ENCODE measurements at regions not wholly inside any gene's neighbourhood (a gene's known extent, or its start where the extent isn't known, plus 50 kb on each side); places are given as distances from the start of the nearest gene placed in this dataset.

- Histone ChIP-seq H3K4me1 (ENCODE audit: low read length) (no peaks in the 10 kb centered on the region), H2AFZ (ENCODE audit: low read length) (no peak overlapping the region), H3F3A (ENCODE audit: insufficient read depth, low read length) (no peaks in the 10 kb centered on the region), H3K9ac (ENCODE audit: low read length) (no peak overlapping the region), H3K79me2 (ENCODE audit: low read length) (no peaks in the 10 kb centered on the region), H4K20me1 (ENCODE audit: insufficient read depth, low read length) (no peaks in the 10 kb centered on the region), H3K27me3 (replicated peaks; ENCODE audit: insufficient read depth, low read length) (no peaks in the 10 kb centered on the region), H3K9me3 (replicated peaks; ENCODE audit: insufficient read depth, low read length) (no peaks in the 10 kb centered on the region), H3K36me3 (replicated peaks; ENCODE audit: insufficient read depth, low read length) (no peaks in the 10 kb centered on the region), H3K9me2 (replicated peaks; ENCODE audit: insufficient read depth, low read length) (no peaks in the 10 kb centered on the region), H3K27ac (ENCODE audit: low read length) (no peak overlapping the region), H3K4me2 (ENCODE audit: low read depth, low read length) (no peak overlapping the region), H3K4me3 (ENCODE audit: low read length) (no peak overlapping the region)
- no peak for TF ChIP-seq EZH2phosphoT487 (IDR thresholded peaks at IDR 0.05; ENCODE audit: low read length)
- no peak for TF ChIP-seq EZH2 (optimal IDR thresholded peaks at IDR 0.05; ENCODE audit: low read depth, low read length)
- no peak for TF ChIP-seq CTCF (IDR thresholded peaks at IDR 0.05; ENCODE audit: low read length)
- no peak for DNase-seq
These were observed 697.5 kb upstream of the RAB6C start for GRCh38 chr2:129281791-129282530.

- Histone ChIP-seq H3K36me3 (replicated peaks; ENCODE audit: insufficient read depth, low read length) (no peaks in the 10 kb centered on the region), H3K9ac (ENCODE audit: low read length) (no peak overlapping the region), H3K9me2 (replicated peaks; ENCODE audit: insufficient read depth, low read length) (no peaks in the 10 kb centered on the region), H3K4me3 (ENCODE audit: low read length) (no peak overlapping the region), H2AFZ (ENCODE audit: low read length) (no peak overlapping the region), H4K20me1 (ENCODE audit: insufficient read depth, low read length) (no peaks in the 10 kb centered on the region), H3K27me3 (replicated peaks; ENCODE audit: insufficient read depth, low read length) (no peaks in the 10 kb centered on the region), H3F3A (ENCODE audit: insufficient read depth, low read length) (no peaks in the 10 kb centered on the region), H3K9me3 (replicated peaks; ENCODE audit: insufficient read depth, low read length) (no peaks in the 10 kb centered on the region), H3K4me1 (ENCODE audit: low read length) (no peaks in the 10 kb centered on the region), H3K27ac (ENCODE audit: low read length) (no peak overlapping the region), H3K79me2 (ENCODE audit: low read length) (no peaks in the 10 kb centered on the region), H3K4me2 (ENCODE audit: low read depth, low read length) (no peak overlapping the region)
- no peak for TF ChIP-seq EZH2phosphoT487 (IDR thresholded peaks at IDR 0.05; ENCODE audit: low read length)
- no peak for TF ChIP-seq EZH2 (optimal IDR thresholded peaks at IDR 0.05; ENCODE audit: low read depth, low read length)
- TF ChIP-seq CTCF (IDR thresholded peaks at IDR 0.05; ENCODE audit: low read length) = no peak
- no peak for DNase-seq
These were observed 694.5 kb upstream of the RAB6C start for GRCh38 chr2:129285012-129285411.

DNA sequence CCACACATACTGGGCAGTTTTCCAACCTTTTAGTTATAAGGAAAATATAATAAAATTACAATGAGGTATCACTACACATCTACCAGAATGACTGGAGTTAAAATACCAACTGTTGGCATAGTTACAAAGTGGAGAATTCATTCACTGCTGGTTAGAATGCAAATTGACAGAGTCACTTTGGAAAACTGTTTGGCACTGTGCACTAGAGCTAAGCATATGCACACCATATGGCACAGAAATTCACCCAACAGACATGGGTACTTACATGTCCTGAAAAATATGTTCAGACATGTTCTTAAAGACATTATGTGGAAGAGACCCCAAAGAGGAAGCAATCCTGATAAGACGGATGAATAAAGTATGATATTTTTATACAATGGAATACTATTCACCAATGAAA lies 686.1 kb upstream of the RAB6C start:
- Histone ChIP-seq H3F3A (ENCODE audit: insufficient read depth, low read length) (no peaks in the 10 kb centered on the region), H3K4me1 (ENCODE audit: low read length) (no peaks in the 10 kb centered on the region)
- no peak for DNase-seq

More for the DNA sequence above, 686.1 kb upstream of the RAB6C start:
- Histone ChIP-seq H3K4me3 (ENCODE audit: low read length) (no peak overlapping the region), H2AFZ (ENCODE audit: low read length) (no peak overlapping the region), H3K9ac (ENCODE audit: low read length) (no peak overlapping the region), H3K4me2 (ENCODE audit: low read depth, low read length) (no peak overlapping the region), H3K79me2 (ENCODE audit: low read length) (no peaks in the 10 kb centered on the region), H3K36me3 (replicated peaks; ENCODE audit: insufficient read depth, low read length) (no peaks in the 10 kb centered on the region), H3K27ac (ENCODE audit: low read length) (no peak overlapping the region), H4K20me1 (ENCODE audit: insufficient read depth, low read length) (no peaks in the 10 kb centered on the region), H3K27me3 (replicated peaks; ENCODE audit: insufficient read depth, low read length) (no peaks in the 10 kb centered on the region), H3K9me2 (replicated peaks; ENCODE audit: insufficient read depth, low read length) (no peaks in the 10 kb centered on the region), H3K9me3 (replicated peaks; ENCODE audit: insufficient read depth, low read length) (no peaks in the 10 kb centered on the region)
- TF ChIP-seq EZH2 (optimal IDR thresholded peaks at IDR 0.05; ENCODE audit: low read depth, low read length) (no peak), CTCF (IDR thresholded peaks at IDR 0.05; ENCODE audit: low read length) (no peak), EZH2phosphoT487 (IDR thresholded peaks at IDR 0.05; ENCODE audit: low read length) (no peak)
